NCI-H526 treated with DMSO at 0.1 percent for 48 hours (cell line): ENCODE measurements at regions not wholly inside any gene's neighbourhood (a gene's known extent, or its start where the extent isn't known, plus 50 kb on each side); places are given as distances from the start of the nearest gene placed in this dataset.
"Not testable (repeated sequence)": the region's sequence is repeated elsewhere in the genome, so short reads cannot be mapped to it uniquely, and the experiment has no call there.

Experiments
- DNase-seq: peaks from one replicate; lab custom pipeline; 2025; lab: John Stamatoyannopoulos, UW

- DNase-seq, result no peak
Observed at GRCh38 chr2:176969642-176970359, 242.8 kb upstream of the HNRNPA3 start.

- DNase-seq, result no peak
Observed at GRCh38 chr2:176976736-176977685, 235.6 kb upstream of the HNRNPA3 start.

GRCh38 chr2:176978921-176979320 is 233.7 kb upstream of the HNRNPA3 start:
- no peak for DNase-seq

- no peak for DNase-seq
Observed at GRCh38 chr2:176979981-176980710, 232.4 kb upstream of the HNRNPA3 start.

- no peak for DNase-seq
Observed at GRCh38 chr2:176984987-176985386, 227.6 kb upstream of the HNRNPA3 start.

- DNase-seq, result no peak
Observed at GRCh38 chr2:176985871-176986270, 226.7 kb upstream of the HNRNPA3 start.

GRCh38 chr2:176986487-176986886 is 226.1 kb upstream of the HNRNPA3 start:
- no peak for DNase-seq

- DNase-seq, result no peak
Observed at GRCh38 chr2:176991411-176991810, 221.2 kb upstream of the HNRNPA3 start.

GRCh38 chr2:176997074-176997791 is 215.4 kb upstream of the HNRNPA3 start:
- no peak for DNase-seq

GRCh38 chr2:176997792-176998169 is 214.8 kb upstream of the HNRNPA3 start:
- DNase-seq, result no peak

- no peak for DNase-seq
Observed at GRCh38 chr2:176999301-176999700, 213.3 kb upstream of the HNRNPA3 start.

GRCh38 chr2:177000061-177000714 is 212.4 kb upstream of the HNRNPA3 start:
- no peak for DNase-seq

GRCh38 chr2:177000715-177001072 is 211.9 kb upstream of the HNRNPA3 start:
- DNase-seq, result no peak

- no peak for DNase-seq
Observed at GRCh38 chr2:177001334-177001733, 211.3 kb upstream of the HNRNPA3 start.

- no peak for DNase-seq
Observed at GRCh38 chr2:177002983-177003382, 209.6 kb upstream of the HNRNPA3 start.

- not testable (repeated sequence) for DNase-seq
Observed at GRCh38 chr2:177007726-177008125, 204.9 kb upstream of the HNRNPA3 start.

GRCh38 chr2:177008662-177009061 is 203.9 kb upstream of the HNRNPA3 start:
- not testable (repeated sequence) for DNase-seq

- DNase-seq, result no peak
Observed at GRCh38 chr2:177010146-177010545, 202.4 kb upstream of the HNRNPA3 start.

GRCh38 chr2:177010861-177011260 is 201.7 kb upstream of the HNRNPA3 start:
- no peak for DNase-seq

GRCh38 chr2:177014946-177015345 is 197.6 kb upstream of the HNRNPA3 start:
- no peak for DNase-seq

GRCh38 chr2:177015356-177015923 is 197.2 kb upstream of the HNRNPA3 start:
- no peak for DNase-seq
